ACC112 (cell line): ENCODE measurements at regions not wholly inside any gene's neighbourhood (a gene's known extent, or its start where the extent isn't known, plus 50 kb on each side); places are given as distances from the start of the nearest gene placed in this dataset.
A peak's percentile ranks its signal among the peaks of the same experiment; 100 is the strongest.

Experiments
- H2AFZ ChIP-seq: fragments of 200-600 bp; sonication (generic); one replicate; pipeline ENCODE4 v1.6.0; 2017; ENCODE audit warnings: antibody characterized with exemption, low read length; ENCODE audit not compliant: unreplicated experiment
- H3K27ac ChIP-seq: fragments of 200-600 bp; sonication (generic); 2 replicates; pipeline ENCODE4 v1.5.1; 2014; ENCODE audit warnings: low read depth, mild to moderate bottlenecking, antibody characterized with exemption, low read length, moderate library complexity
- H3K27me3 ChIP-seq: fragments of 200-600 bp; sonication (generic); 2 replicates; pipeline ENCODE4 v1.6.1; 2014; ENCODE audit warnings: mild to moderate bottlenecking, antibody characterized with exemption, low read length, moderate library complexity, mixed read lengths; ENCODE audit not compliant: insufficient read depth
- H3K36me3 ChIP-seq: fragments of 200-600 bp; sonication (generic); 2 replicates; pipeline ENCODE4 v1.6.1; 2016; ENCODE audit warnings: mild to moderate bottlenecking, antibody characterized with exemption, low read length, moderate library complexity, mixed read lengths; ENCODE audit not compliant: insufficient read depth
- H3K4me1 ChIP-seq: fragments of 200-600 bp; sonication (generic); one replicate; pipeline ENCODE4 v1.6.1; 2016; ENCODE audit warnings: low read length, mixed read lengths; ENCODE audit not compliant: insufficient read depth, unreplicated experiment, control insufficient read depth
- H3K4me3 ChIP-seq: fragments of 200-600 bp; sonication (generic); 2 replicates; pipeline ENCODE4 v1.5.1; 2014; ENCODE audit warnings: mild to moderate bottlenecking, low read depth, low read length
- H3K79me2 ChIP-seq: fragments of 200-600 bp; sonication (generic); one replicate; pipeline ENCODE4 v1.6.0; 2016; ENCODE audit warnings: low read length; ENCODE audit not compliant: control insufficient read depth, unreplicated experiment, insufficient read depth

GRCh38 chr7:35991511-35992232 is 161.4 kb upstream of the EEPD1 start:
- H3K27me3 ChIP-seq: no peaks in the 10 kb centered on the region
- no peak overlapping the region for H2AFZ ChIP-seq
- no peaks in the 10 kb centered on the region for H3K36me3 ChIP-seq
- no peaks in the 10 kb centered on the region for H3K79me2 ChIP-seq
- no peaks in the 10 kb centered on the region for H3K4me1 ChIP-seq
- H3K4me3 ChIP-seq: no peak overlapping the region
- H3K27ac ChIP-seq: no peak overlapping the region

- no peaks in the 10 kb centered on the region for H3K27me3 ChIP-seq
- H3K4me1 ChIP-seq: no peaks in the 10 kb centered on the region
- H3K27ac ChIP-seq: 0 out of 2 replicates have a peak overlapping the region, but pooled peaks have one; percentile 16
- no peak overlapping the region for H2AFZ ChIP-seq
- H3K36me3 ChIP-seq: no peaks in the 10 kb centered on the region
- no peaks in the 10 kb centered on the region for H3K79me2 ChIP-seq
- H3K4me3 ChIP-seq: no peak overlapping the region
Observed at GRCh38 chr7:35992436-35992835, 160.6 kb upstream of the EEPD1 start.

- Histone ChIP-seq H2AFZ (no peak overlapping the region), H3K4me3 (no peak overlapping the region), H3K4me1 (no peaks in the 10 kb centered on the region), H3K36me3 (no peaks in the 10 kb centered on the region), H3K27me3 (no peaks in the 10 kb centered on the region), H3K27ac (0 out of 2 replicates have a peak overlapping the region, but pooled peaks have one; percentile 16), H3K79me2 (no peaks in the 10 kb centered on the region)
Observed at GRCh38 chr7:35993113-35993512, 159.9 kb upstream of the EEPD1 start.

- H3K27ac ChIP-seq: 0 out of 2 replicates have a peak overlapping the region, but pooled peaks have one; percentile 14
- no peaks in the 10 kb centered on the region for H3K36me3 ChIP-seq
- H3K27me3 ChIP-seq: no peaks in the 10 kb centered on the region
- no peak overlapping the region for H2AFZ ChIP-seq
- H3K4me1 ChIP-seq: no peaks in the 10 kb centered on the region
- H3K79me2 ChIP-seq: no peaks in the 10 kb centered on the region
- no peak overlapping the region for H3K4me3 ChIP-seq
Observed at GRCh38 chr7:35993676-35994606, 159.1 kb upstream of the EEPD1 start.

GRCh38 chr7:35995334-35995733 is 157.7 kb upstream of the EEPD1 start:
- H3K27ac ChIP-seq: no peak overlapping the region
- H3K36me3 ChIP-seq: no peaks in the 10 kb centered on the region
- H3K27me3 ChIP-seq: no peaks in the 10 kb centered on the region
- no peak overlapping the region for H3K4me3 ChIP-seq
- no peaks in the 10 kb centered on the region for H3K79me2 ChIP-seq
- no peaks in the 10 kb centered on the region for H3K4me1 ChIP-seq
- no peak overlapping the region for H2AFZ ChIP-seq

GRCh38 chr7:35998481-35998880 is 154.6 kb upstream of the EEPD1 start:
- Histone ChIP-seq H3K4me3 (no peak overlapping the region), H3K4me1 (no peaks in the 10 kb centered on the region), H2AFZ (no peak overlapping the region), H3K27ac (no peak overlapping the region), H3K79me2 (no peaks in the 10 kb centered on the region), H3K27me3 (no peaks in the 10 kb centered on the region), H3K36me3 (no peaks in the 10 kb centered on the region)

- Histone ChIP-seq H3K27ac (no peak overlapping the region), H3K36me3 (no peaks in the 10 kb centered on the region), H3K4me3 (no peak overlapping the region), H3K27me3 (no peaks in the 10 kb centered on the region), H3K79me2 (no peaks in the 10 kb centered on the region), H2AFZ (no peak overlapping the region), H3K4me1 (no peaks in the 10 kb centered on the region)
Observed at GRCh38 chr7:36001546-36001945, 151.5 kb upstream of the EEPD1 start.

- H3K36me3 ChIP-seq: no peaks in the 10 kb centered on the region
- H3K4me3 ChIP-seq: no peak overlapping the region
- no peaks in the 10 kb centered on the region for H3K27me3 ChIP-seq
- no peak overlapping the region for H3K27ac ChIP-seq
- H3K4me1 ChIP-seq: no peaks in the 10 kb centered on the region
- H3K79me2 ChIP-seq: no peaks in the 10 kb centered on the region
- H2AFZ ChIP-seq: no peak overlapping the region
Observed at GRCh38 chr7:36002900-36003299, 150.2 kb upstream of the EEPD1 start.

GRCh38 chr7:36003343-36003742 is 149.7 kb upstream of the EEPD1 start:
- H3K4me1 ChIP-seq: no peaks in the 10 kb centered on the region
- H3K27ac ChIP-seq: no peak overlapping the region
- H3K4me3 ChIP-seq: no peak overlapping the region
- no peaks in the 10 kb centered on the region for H3K79me2 ChIP-seq
- no peak overlapping the region for H2AFZ ChIP-seq
- no peaks in the 10 kb centered on the region for H3K27me3 ChIP-seq
- H3K36me3 ChIP-seq: no peaks in the 10 kb centered on the region

GRCh38 chr7:36005293-36005692 is 147.8 kb upstream of the EEPD1 start:
- Histone ChIP-seq H3K27ac (no peak overlapping the region), H2AFZ (no peak overlapping the region), H3K79me2 (no peaks in the 10 kb centered on the region), H3K36me3 (no peaks in the 10 kb centered on the region), H3K4me1 (no peaks in the 10 kb centered on the region), H3K4me3 (no peak overlapping the region), H3K27me3 (no peaks in the 10 kb centered on the region)
